Left lung (tissue), 4 donors: ENCODE measurements at regions not wholly inside any gene's neighbourhood (a gene's known extent, or its start where the extent isn't known, plus 50 kb on each side); places are given as distances from the start of the nearest gene placed in this dataset.
"Not testable (repeated sequence)": the region's sequence is repeated elsewhere in the genome, so short reads cannot be mapped to it uniquely, and the experiment has no call there.

ENCODE experiments used
- ATAC-seq: fragments of 200-7000 bp; cut with Tn5 transposase; one replicate; pipeline ENCODE4 v1.9.1; 2020; ENCODE audit warnings: moderate library complexity
- DNase-seq, 4 donors: peaks; one replicate each; pipeline ENCODE4 v3.0.0-alpha.2; 2013 to 2020
- H3K27ac ChIP-seq, 2 donors: fragments of 200-600 bp; sonication (generic) in 1 of 2; one replicate each; pipeline versions ENCODE4 v1.5.0 to v1.8.0; 2020 to 2021
- H3K27me3 ChIP-seq, 2 donors: fragments of 200-600 bp; sonication (generic) in 1 of 2; one replicate each; pipeline versions ENCODE4 v1.5.0 to v1.8.0; 2020 to 2021
- H3K36me3 ChIP-seq, 2 donors: fragments of 200-600 bp; sonication (generic) in 1 of 2; one replicate each; pipeline versions ENCODE4 v1.5.0 to v1.8.0; 2020 to 2021
- H3K4me1 ChIP-seq, 2 donors: fragments of 200-600 bp; one replicate each; pipeline ENCODE4 v1.8.0; 2021
- H3K4me3 ChIP-seq, 2 donors: fragments of 200-600 bp; sonication (generic) in 1 of 2; one replicate each; pipeline versions ENCODE4 v1.5.0 to v1.8.0; 2020 to 2021; ENCODE audit warnings: mild to moderate bottlenecking in 1 of 2
- H3K9me3 ChIP-seq, 2 donors: fragments of 200-600 bp; sonication (generic) in 1 of 2; one replicate each; pipeline versions ENCODE4 v1.5.0 to v1.8.0; 2020 to 2021
- intact Hi-C, 2 donors: fragments of 100-400 bp; cut with DNase I; formaldehyde crosslinking; loops; one replicate each; pipeline versions ENCODE4 v1.11.2 to v1.14.2; 2022
- TF ChIP-seq, protein P1 (sequence below), 2 donors: fragments of 200-600 bp; sonication (generic) in 1 of 2; IDR thresholded peaks; one replicate each; pipeline versions ENCODE4 v1.5.0 to v1.8.0; 2021; ENCODE audit warnings: antibody characterized with exemption in 2 of 2
- donor health status: DM: no; HTN: yes; CAD: no.
- donor health status: DM: no; HTN: no; CAD: no.

- Histone ChIP-seq H3K4me3 (no peak overlapping the region), H3K27me3 (no peaks in the 10 kb centered on the region), H3K27ac (no peak overlapping the region), H3K4me1 (no peaks in the 10 kb centered on the region), H3K9me3 (no peaks in the 10 kb centered on the region), H3K36me3 (no peaks in the 10 kb centered on the region)
- intact Hi-C loops = no loop called here
- ATAC-seq (no peak), DNase-seq (no peak)
- TF ChIP-seq, protein P1, sequence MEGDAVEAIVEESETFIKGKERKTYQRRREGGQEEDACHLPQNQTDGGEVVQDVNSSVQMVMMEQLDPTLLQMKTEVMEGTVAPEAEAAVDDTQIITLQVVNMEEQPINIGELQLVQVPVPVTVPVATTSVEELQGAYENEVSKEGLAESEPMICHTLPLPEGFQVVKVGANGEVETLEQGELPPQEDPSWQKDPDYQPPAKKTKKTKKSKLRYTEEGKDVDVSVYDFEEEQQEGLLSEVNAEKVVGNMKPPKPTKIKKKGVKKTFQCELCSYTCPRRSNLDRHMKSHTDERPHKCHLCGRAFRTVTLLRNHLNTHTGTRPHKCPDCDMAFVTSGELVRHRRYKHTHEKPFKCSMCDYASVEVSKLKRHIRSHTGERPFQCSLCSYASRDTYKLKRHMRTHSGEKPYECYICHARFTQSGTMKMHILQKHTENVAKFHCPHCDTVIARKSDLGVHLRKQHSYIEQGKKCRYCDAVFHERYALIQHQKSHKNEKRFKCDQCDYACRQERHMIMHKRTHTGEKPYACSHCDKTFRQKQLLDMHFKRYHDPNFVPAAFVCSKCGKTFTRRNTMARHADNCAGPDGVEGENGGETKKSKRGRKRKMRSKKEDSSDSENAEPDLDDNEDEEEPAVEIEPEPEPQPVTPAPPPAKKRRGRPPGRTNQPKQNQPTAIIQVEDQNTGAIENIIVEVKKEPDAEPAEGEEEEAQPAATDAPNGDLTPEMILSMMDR (IDR thresholded peaks at IDR 0.05) = no peak
These were observed 148.1 kb upstream of the EOLA2 start for GRCh38 chrX:150086371-150086770.

GRCh38 chrX:150087612-150088011 lies 149.3 kb upstream of the EOLA2 start:
- Histone ChIP-seq H3K9me3 (no peaks in the 10 kb centered on the region), H3K4me1 (no peaks in the 10 kb centered on the region), H3K4me3 (no peak overlapping the region), H3K27me3 (no peaks in the 10 kb centered on the region), H3K27ac (no peak overlapping the region), H3K36me3 (no peaks in the 10 kb centered on the region)
- no peak for ATAC-seq
- intact Hi-C loops = no loop called here
- TF ChIP-seq, protein P1 (IDR thresholded peaks at IDR 0.05) = no peak
- DNase-seq = no peak

DNA sequence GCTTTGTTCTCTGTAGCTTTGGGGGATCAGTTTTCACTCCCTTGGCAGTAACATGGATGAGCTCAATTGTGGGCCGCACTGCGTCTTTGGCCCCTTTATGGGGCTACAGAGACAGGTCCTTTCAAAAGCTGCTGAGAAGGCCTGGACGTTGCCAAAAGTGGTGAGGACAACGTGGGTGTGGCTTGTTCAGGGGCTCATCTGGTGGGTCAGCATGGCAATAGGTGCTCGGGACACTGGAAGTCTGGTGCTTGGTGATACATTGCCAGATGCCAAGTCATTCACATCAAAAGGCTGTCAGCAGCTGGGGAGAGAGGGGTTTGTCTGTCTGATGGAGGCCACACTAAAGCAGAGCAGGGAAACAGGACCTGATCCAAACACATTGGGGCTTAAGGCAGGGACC lies 149.8 kb upstream of the EOLA2 start:
- ATAC-seq = no peak
- Histone ChIP-seq H3K4me1 (no peaks in the 10 kb centered on the region), H3K27ac (no peak overlapping the region), H3K9me3 (no peaks in the 10 kb centered on the region), H3K4me3 (no peak overlapping the region), H3K27me3 (no peaks in the 10 kb centered on the region), H3K36me3 (no peaks in the 10 kb centered on the region)
- DNase-seq = no peak
- intact Hi-C loops = no loop called here
- TF ChIP-seq, protein P1 (IDR thresholded peaks at IDR 0.05) = no peak

DNA sequence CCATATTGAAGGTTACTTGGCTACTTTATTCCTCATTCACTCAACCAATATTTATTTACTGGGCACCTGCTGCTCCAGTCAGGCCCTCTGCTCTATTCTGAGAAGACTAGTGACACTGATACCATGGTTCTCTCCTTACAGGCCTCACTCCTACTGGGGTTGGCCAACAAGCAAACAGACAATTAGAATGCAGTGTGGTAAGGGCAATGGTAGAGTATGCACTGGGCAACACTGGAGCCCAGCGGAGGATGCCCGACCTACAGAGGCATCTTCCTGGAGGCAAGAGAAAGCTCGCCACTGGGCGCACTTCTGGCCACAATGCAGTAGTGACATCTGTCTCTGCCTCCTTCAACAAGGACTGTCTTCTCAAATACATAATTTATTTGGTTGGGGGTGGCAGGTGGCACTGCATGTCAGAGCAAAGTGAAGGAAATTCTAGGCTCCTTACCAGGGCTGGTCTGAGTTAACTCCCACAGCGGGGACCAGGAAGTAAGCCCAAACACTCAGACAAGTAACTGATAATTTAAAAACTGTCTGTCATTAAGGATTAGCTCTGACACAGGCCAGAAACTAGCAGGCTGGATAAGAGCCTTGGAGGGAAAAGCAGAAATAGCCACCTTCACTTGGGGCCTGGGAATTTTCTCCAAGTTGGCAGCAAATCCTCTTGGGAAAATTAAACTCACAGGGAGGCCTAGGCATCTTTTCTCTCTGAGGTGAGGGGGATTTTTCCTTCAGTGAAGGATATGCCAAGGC lies 150.7 kb upstream of the EOLA2 start:
- DNase-seq (no peak), ATAC-seq (no peak)
- no peak overlapping the region for H3K4me3 ChIP-seq
- no peak overlapping the region for H3K27ac ChIP-seq
- H3K4me1 ChIP-seq = no peaks in the 10 kb centered on the region
- H3K27me3 ChIP-seq = no peaks in the 10 kb centered on the region
- H3K36me3 ChIP-seq = no peaks in the 10 kb centered on the region
- TF ChIP-seq, protein P1 (IDR thresholded peaks at IDR 0.05) = no peak
- intact Hi-C loops = no loop called here
- H3K9me3 ChIP-seq = no peaks in the 10 kb centered on the region

- H3K9me3 ChIP-seq, H3K4me3 ChIP-seq, H3K36me3 ChIP-seq, DNase-seq, H3K4me1 ChIP-seq, H3K27me3 ChIP-seq, H3K27ac ChIP-seq, intact Hi-C loops, ATAC-seq: not testable (repeated sequence)
These were observed 153.0 kb upstream of the EOLA2 start for GRCh38 chrX:150091300-150091699.

GRCh38 chrX:150092549-150092948 lies 154.3 kb upstream of the EOLA2 start:
- intact Hi-C loops = no loop called here
- ATAC-seq = peak; percentile 74
- H3K27ac ChIP-seq = no peak overlapping the region
- H3K9me3 ChIP-seq = no peaks in the 10 kb centered on the region
- H3K4me3 ChIP-seq = no peak overlapping the region
- H3K4me1 ChIP-seq = no peaks in the 10 kb centered on the region
- DNase-seq = no peak
- TF ChIP-seq, protein P1 (IDR thresholded peaks at IDR 0.05) = no peak
- no peaks in the 10 kb centered on the region for H3K27me3 ChIP-seq
- no peaks in the 10 kb centered on the region for H3K36me3 ChIP-seq
